OCI-LY3 (cell line): ENCODE measurements at regions not wholly inside any gene's neighbourhood (a gene's known extent, or its start where the extent isn't known, plus 50 kb on each side); places are given as distances from the start of the nearest gene placed in this dataset.
"Not testable (repeated sequence)": the region's sequence is repeated elsewhere in the genome, so short reads cannot be mapped to it uniquely, and the experiment has no call there.

ENCODE experiments used
- H2AFZ ChIP-seq: fragments of 200-600, 300-600 bp; shearing (Covaris generic); 2 replicates; pipeline ENCODE4 v1.6.0; 2014; ENCODE audit warnings: antibody characterized with exemption, low read depth, low read length
- H3K27ac ChIP-seq: fragments of 200-600, 300-600 bp; sonication (generic); 2 replicates; pipeline ENCODE4 v1.5.1; 2014; ENCODE audit warnings: mild to moderate bottlenecking, low read length, moderate library complexity, mixed read lengths
- H3K27me3 ChIP-seq: fragments of 200-600, 300-600 bp; sonication (generic); 2 replicates; pipeline ENCODE4 v1.6.1; 2014; ENCODE audit warnings: low read depth, low read length, mixed read lengths
- H3K36me3 ChIP-seq: fragments of 200-600, 300-600 bp; sonication (generic); replicated peaks from 2 replicates; pipeline ENCODE3; 2014; ENCODE audit warnings: low read depth, low read length, mixed read lengths
- H3K4me1 ChIP-seq: fragments of 300-600, 200-600 bp; sonication (generic); 2 replicates; pipeline ENCODE4 v1.6.1; 2014; ENCODE audit warnings: low read length, mixed read lengths
- H3K4me2 ChIP-seq: fragments of 200-600, 300-600 bp; sonication (generic); 2 replicates; pipeline ENCODE4 v1.6.1; 2014; ENCODE audit warnings: low read length, mixed read lengths
- H3K4me3 ChIP-seq: fragments of 300-600, 200-600 bp; sonication (generic); 2 replicates; pipeline ENCODE4 v1.5.1; 2014; ENCODE audit warnings: antibody characterized with exemption, mild to moderate bottlenecking, low read length, moderate library complexity
- H3K79me2 ChIP-seq: fragments of 300-600, 200-600 bp; shearing (Covaris generic); 2 replicates; pipeline ENCODE4 v1.6.1; 2014; ENCODE audit warnings: mild to moderate bottlenecking, low read length, mixed read lengths
- H3K9ac ChIP-seq: fragments of 300-600, 200-600 bp; shearing (Covaris generic); 2 replicates; pipeline ENCODE4 v1.6.0; 2014; ENCODE audit warnings: mild to moderate bottlenecking, low read length, moderate library complexity
- H3K9me3 ChIP-seq: fragments of 200-600, 300-600 bp; shearing (Covaris generic); 2 replicates; pipeline ENCODE4 v1.6.1; 2014; ENCODE audit warnings: low read length, mixed read lengths; ENCODE audit not compliant: insufficient read depth
- H4K20me1 ChIP-seq: fragments of 200-600, 300-600 bp; sonication (generic); 2 replicates; pipeline ENCODE4 v1.6.1; 2016; ENCODE audit warnings: low read length, mixed read lengths; ENCODE audit not compliant: insufficient read depth
- CTCF ChIP-seq: fragments of 200-600, 300-600 bp; sonication (generic); IDR thresholded peaks from 2 replicates; pipeline ENCODE4 v1.5.1; 2014; ENCODE audit warnings: antibody characterized with exemption, low read length, low read depth
- EZH2phosphoT487 ChIP-seq: fragments of 200-600 bp; shearing (Covaris generic); IDR thresholded peaks from 2 replicates; pipeline ENCODE4 v1.6.1; 2018; ENCODE audit warnings: antibody characterized with exemption, mixed run types, low read depth

- no peak overlapping the region for H3K4me3 ChIP-seq
- H3K4me2 ChIP-seq = no peak overlapping the region
- no peaks in the 10 kb centered on the region for H3K36me3 ChIP-seq
- no peaks in the 10 kb centered on the region for H4K20me1 ChIP-seq
- no peaks in the 10 kb centered on the region for H3K79me2 ChIP-seq
- no peak overlapping the region for H2AFZ ChIP-seq
- no peak overlapping the region for H3K9ac ChIP-seq
- no peak for TF ChIP-seq EZH2phosphoT487
- H3K9me3 ChIP-seq = no peaks in the 10 kb centered on the region
- peaks cover 7% of the 10 kb centered on the region; the same call in 1 of the 2 replicates for H3K27me3 ChIP-seq
- H3K4me1 ChIP-seq = no peaks in the 10 kb centered on the region
- no peak overlapping the region for H3K27ac ChIP-seq
These were observed 237.4 kb downstream of the MFSD1 start for GRCh38 chr3:159039286-159039685.

- H3K4me2 ChIP-seq = no peak overlapping the region
- no peaks in the 10 kb centered on the region for H3K9me3 ChIP-seq
- TF ChIP-seq EZH2phosphoT487 (no peak), CTCF (no peak)
- H3K36me3 ChIP-seq = no peaks in the 10 kb centered on the region
- H3K4me3 ChIP-seq = no peak overlapping the region
- H3K27ac ChIP-seq = no peak overlapping the region
- H4K20me1 ChIP-seq = no peaks in the 10 kb centered on the region
- H3K4me1 ChIP-seq = no peaks in the 10 kb centered on the region
- no peak overlapping the region for H3K9ac ChIP-seq
- H3K27me3 ChIP-seq = peaks cover 13% of the 10 kb centered on the region; the same call in 1 of the 2 replicates
- H3K79me2 ChIP-seq = no peaks in the 10 kb centered on the region
- no peak overlapping the region for H2AFZ ChIP-seq
These were observed 243.5 kb downstream of the MFSD1 start for GRCh38 chr3:159045279-159045885.

- no peaks in the 10 kb centered on the region for H3K4me1 ChIP-seq
- H4K20me1 ChIP-seq = no peaks in the 10 kb centered on the region
- no peak overlapping the region for H3K4me3 ChIP-seq
- TF ChIP-seq EZH2phosphoT487 (no peak), CTCF (no peak)
- no peak overlapping the region for H3K4me2 ChIP-seq
- H3K9ac ChIP-seq = no peak overlapping the region
- no peaks in the 10 kb centered on the region for H3K9me3 ChIP-seq
- H3K27me3 ChIP-seq = 0 out of 2 replicates have a peak, but pooled peaks cover 6% of the 10 kb centered on the region
- no peak overlapping the region for H2AFZ ChIP-seq
- no peaks in the 10 kb centered on the region for H3K36me3 ChIP-seq
- no peaks in the 10 kb centered on the region for H3K79me2 ChIP-seq
- no peak overlapping the region for H3K27ac ChIP-seq
These were observed 245.5 kb downstream of the MFSD1 start for GRCh38 chr3:159047361-159047760.

- H3K4me3 ChIP-seq, H3K36me3 ChIP-seq, H3K9me3 ChIP-seq, H3K4me1 ChIP-seq, H3K27ac ChIP-seq, H3K9ac ChIP-seq, H2AFZ ChIP-seq, H3K79me2 ChIP-seq, H4K20me1 ChIP-seq, H3K27me3 ChIP-seq, H3K4me2 ChIP-seq: not testable (repeated sequence)
These were observed 250.6 kb downstream of the MFSD1 start for GRCh38 chr3:159052494-159052893.

- Histone ChIP-seq H3K36me3 (no peaks in the 10 kb centered on the region), H3K79me2 (no peaks in the 10 kb centered on the region), H3K27me3 (no peaks in the 10 kb centered on the region), H3K4me1 (no peaks in the 10 kb centered on the region), H4K20me1 (no peaks in the 10 kb centered on the region), H3K4me3 (no peak overlapping the region), H2AFZ (no peak overlapping the region), H3K9ac (no peak overlapping the region), H3K9me3 (no peaks in the 10 kb centered on the region), H3K27ac (no peak overlapping the region), H3K4me2 (no peak overlapping the region)
- no peak for TF ChIP-seq CTCF
- no peak for TF ChIP-seq EZH2phosphoT487
These were observed 255.8 kb downstream of the MFSD1 start for GRCh38 chr3:159057621-159058020.
